NOMO-1 treated with DMSO at 0.1 percent for 48 hours (cell line): ENCODE measurements at regions not wholly inside any gene's neighbourhood (a gene's known extent, or its start where the extent isn't known, plus 50 kb on each side); places are given as distances from the start of the nearest gene placed in this dataset.
"Not testable (repeated sequence)": the region's sequence is repeated elsewhere in the genome, so short reads cannot be mapped to it uniquely, and the experiment has no call there.

Source experiments
- DNase-seq: peaks from one replicate; lab custom pipeline; 2025; ENCODE audit not compliant: unreplicated experiment; lab: John Stamatoyannopoulos, UW

GRCh38 chr4:127469959-127470809 is 162.6 kb upstream of the INTU start:
- no peak for DNase-seq

- DNase-seq, result not testable (repeated sequence)
These were observed 154.5 kb upstream of the INTU start for GRCh38 chr4:127478271-127478670.

GRCh38 chr4:127479031-127479622 is 153.6 kb upstream of the INTU start:
- peak; percentile 11 for DNase-seq

- DNase-seq, result no peak
These were observed 150.7 kb upstream of the INTU start for GRCh38 chr4:127482049-127482448.

GRCh38 chr4:127484117-127484516 is 148.6 kb upstream of the INTU start:
- no peak for DNase-seq

GRCh38 chr4:127486248-127486647 is 146.5 kb upstream of the INTU start:
- DNase-seq, result no peak

- peak; percentile 66 for DNase-seq
These were observed 141.2 kb upstream of the INTU start for GRCh38 chr4:127491571-127491970.

GRCh38 chr4:127496875-127497274 is 135.9 kb upstream of the INTU start:
- not testable (repeated sequence) for DNase-seq

- no peak for DNase-seq
These were observed 134.4 kb upstream of the INTU start for GRCh38 chr4:127498366-127498765.

GRCh38 chr4:127500242-127500641 is 132.5 kb upstream of the INTU start:
- no peak for DNase-seq

GRCh38 chr4:127501103-127501502 is 131.7 kb upstream of the INTU start:
- DNase-seq, result no peak

GRCh38 chr4:127503111-127503510 is 129.6 kb upstream of the INTU start:
- no peak for DNase-seq

GRCh38 chr4:127505203-127505602 is 127.6 kb upstream of the INTU start:
- DNase-seq, result no peak

- DNase-seq, result peak; percentile 32
These were observed 126.5 kb upstream of the INTU start for GRCh38 chr4:127506283-127506682.

- DNase-seq, result no peak
These were observed 123.6 kb upstream of the INTU start for GRCh38 chr4:127509155-127509554.

- DNase-seq, result not testable (repeated sequence)
These were observed 120.1 kb upstream of the INTU start for GRCh38 chr4:127512672-127513071.

- DNase-seq, result not testable (repeated sequence)
These were observed 117.5 kb upstream of the INTU start for GRCh38 chr4:127515259-127515658.

GRCh38 chr4:127518046-127518445 is 114.7 kb upstream of the INTU start:
- no peak for DNase-seq

- no peak for DNase-seq
These were observed 111.3 kb upstream of the INTU start for GRCh38 chr4:127521463-127521862.

- DNase-seq, result no peak
These were observed 109.4 kb upstream of the INTU start for GRCh38 chr4:127523369-127523768.

GRCh38 chr4:127525608-127526007 is 107.1 kb upstream of the INTU start:
- no peak for DNase-seq

GRCh38 chr4:127528302-127528701 is 104.5 kb upstream of the INTU start:
- DNase-seq, result no peak

- DNase-seq, result peak; percentile 3
These were observed 102.9 kb upstream of the INTU start for GRCh38 chr4:127529879-127530278.
